GM20431 (cell line): ENCODE measurements at regions not wholly inside any gene's neighbourhood (a gene's known extent, or its start where the extent isn't known, plus 50 kb on each side); places are given as distances from the start of the nearest gene placed in this dataset.

ENCODE experiments used
- in situ Hi-C: fragments of 300-500 bp; cut with MseI, MboI; formaldehyde crosslinking; loops from one replicate; pipeline ENCODE4 v1.15.0; 2020; ENCODE audit warnings: low sequenced_read_pairs; ENCODE audit not compliant: unreplicated experiment

DNA sequence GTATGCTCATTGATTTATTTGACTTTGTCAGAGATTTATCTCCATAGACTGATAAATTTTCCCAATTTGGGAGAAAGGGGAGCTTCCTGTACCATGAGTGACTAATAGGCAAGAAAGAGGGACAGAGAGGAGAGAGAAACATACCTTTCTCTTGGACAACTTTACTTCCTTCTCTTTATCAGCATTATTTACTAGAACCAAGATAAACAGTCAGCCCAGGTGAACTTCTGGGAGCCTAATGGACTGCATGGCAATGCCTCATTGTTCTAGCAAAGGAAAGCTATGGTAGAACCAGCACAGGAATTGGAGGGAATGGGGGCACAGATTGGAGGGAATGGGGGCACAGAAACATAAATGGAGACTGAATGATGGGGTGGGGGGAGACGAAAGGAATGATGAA is 63.4 kb upstream of the STXBP6 start:
- in situ Hi-C loops = no loop called here

GRCh38 chr14:25111061-25111601 is 61.2 kb upstream of the STXBP6 start:
- in situ Hi-C loops = no loop called here

DNA sequence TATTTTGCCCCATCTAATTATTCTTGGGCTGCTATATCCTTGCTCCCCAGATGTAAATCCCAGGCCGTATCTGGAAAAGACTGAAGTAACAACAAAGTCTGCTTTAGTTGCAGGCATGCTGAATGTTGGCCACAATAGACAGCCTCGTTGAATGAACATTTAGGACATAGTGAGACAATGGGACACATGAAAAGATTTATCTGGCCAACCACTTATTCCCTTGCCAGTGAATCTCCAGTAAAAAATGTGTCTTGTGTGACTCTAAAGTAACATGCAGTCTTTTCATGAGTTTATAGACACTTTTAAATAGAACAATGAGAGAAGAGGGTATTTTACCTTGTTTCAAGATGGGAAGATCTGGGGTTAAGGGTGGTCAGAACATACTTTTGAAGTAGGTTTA is 60.2 kb upstream of the STXBP6 start:
- in situ Hi-C loops = no loop called here

- in situ Hi-C loops = no loop called here
These were observed 59.0 kb upstream of the STXBP6 start for GRCh38 chr14:25108959-25109358.

GRCh38 chr14:25108291-25108690 is 58.3 kb upstream of the STXBP6 start:
- in situ Hi-C loops = no loop called here

DNA sequence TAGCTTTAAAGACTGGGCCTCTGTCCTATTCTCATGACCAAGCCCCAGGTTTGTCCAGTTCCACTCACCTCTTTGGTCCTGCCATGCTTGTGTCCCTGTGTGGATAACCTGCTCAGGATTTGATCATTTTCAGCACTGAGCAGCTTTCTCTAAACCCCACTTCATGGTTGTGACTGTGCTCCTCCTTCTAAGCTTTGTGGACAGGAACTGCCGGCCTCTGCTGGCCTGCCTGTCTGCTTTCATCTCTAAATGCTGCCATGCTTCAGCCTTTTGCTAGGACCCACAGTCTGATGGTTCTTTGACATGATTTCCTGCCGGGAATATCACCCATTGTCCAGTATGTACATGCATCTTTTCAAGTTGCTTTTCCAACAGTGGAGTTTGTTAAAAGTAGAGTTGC is 53.9 kb upstream of the STXBP6 start:
- in situ Hi-C loops = no loop called here

GRCh38 chr14:25103271-25103670 is 53.3 kb upstream of the STXBP6 start:
- in situ Hi-C loops = no loop called here

DNA sequence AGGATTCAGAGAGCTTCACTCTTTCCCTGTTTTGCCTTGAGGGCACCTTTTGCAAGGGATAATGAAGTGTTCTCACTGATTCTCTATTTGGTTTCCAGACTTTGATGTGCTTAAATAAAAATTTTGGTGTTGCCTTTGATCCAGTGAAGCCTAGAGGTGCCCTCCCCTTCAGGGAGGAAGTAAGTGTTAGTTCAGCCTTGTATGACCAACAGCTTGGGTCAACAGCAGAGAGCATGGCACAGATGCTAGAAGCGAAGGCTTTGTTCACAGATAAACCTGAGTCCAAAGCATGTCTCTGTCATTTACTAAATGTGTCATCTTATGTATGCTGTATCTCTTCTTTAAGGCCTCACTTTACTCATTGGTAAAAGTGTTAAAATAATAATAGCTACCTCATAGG is 52.8 kb upstream of the STXBP6 start:
- in situ Hi-C loops = no loop called here

- in situ Hi-C loops = no loop called here
These were observed 51.3 kb upstream of the STXBP6 start for GRCh38 chr14:25101276-25101675.
